GM21390 (cell line): ENCODE measurements at regions not wholly inside any gene's neighbourhood (a gene's known extent, or its start where the extent isn't known, plus 50 kb on each side); places are given as distances from the start of the nearest gene placed in this dataset.
"Not testable (repeated sequence)": the region's sequence is repeated elsewhere in the genome, so short reads cannot be mapped to it uniquely, and the experiment has no call there.

Source experiments
- ATAC-seq: cut with Tn5 transposase; IDR thresholded peaks from one replicate; pipeline ENCODE4 v1.9.1; 2021; ENCODE audit not compliant: unreplicated experiment

- ATAC-seq, result no peak
These were observed 438.9 kb downstream of the NAV3 start for GRCh38 chr12:78269620-78270019.

GRCh38 chr12:78271546-78271945, 440.9 kb downstream of the NAV3 start:
- ATAC-seq, result no peak

GRCh38 chr12:78275886-78276285, 445.2 kb downstream of the NAV3 start:
- no peak for ATAC-seq

DNA sequence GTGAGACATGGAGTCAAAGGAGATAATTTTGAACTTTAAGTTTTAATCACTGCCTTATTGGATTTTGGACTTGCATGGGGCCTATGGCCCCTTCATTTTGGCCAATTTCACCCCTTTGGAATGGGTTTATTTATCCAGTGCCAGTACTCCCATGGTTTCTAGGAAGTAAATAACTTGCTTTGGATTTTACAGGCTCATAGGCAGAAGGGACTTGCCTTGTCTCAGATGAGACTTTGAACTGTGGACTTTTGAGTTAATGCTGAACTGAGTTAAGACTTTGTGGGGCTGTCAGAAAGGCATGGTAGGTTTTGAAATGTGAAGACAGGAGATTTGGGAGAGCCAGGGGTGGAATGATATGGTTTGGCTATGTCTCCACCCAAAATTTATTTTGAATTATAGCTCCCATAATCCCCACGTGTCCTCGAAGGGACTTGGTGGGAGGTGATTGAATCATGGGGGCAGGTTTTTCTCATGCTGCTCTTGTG, 448.1 kb downstream of the NAV3 start:
- ATAC-seq, result no peak

- no peak for ATAC-seq
These were observed 448.9 kb downstream of the NAV3 start for GRCh38 chr12:78279567-78279966.

- ATAC-seq, result not testable (repeated sequence)
These were observed 450.4 kb downstream of the NAV3 start for GRCh38 chr12:78281102-78281501.

GRCh38 chr12:78284417-78284816, 453.7 kb downstream of the NAV3 start:
- no peak for ATAC-seq

GRCh38 chr12:78290606-78291345, 460.1 kb downstream of the NAV3 start:
- no peak for ATAC-seq

GRCh38 chr12:78293059-78293686, 462.5 kb downstream of the NAV3 start:
- no peak for ATAC-seq

- ATAC-seq, result not testable (repeated sequence)
These were observed 470.6 kb downstream of the NAV3 start for GRCh38 chr12:78301282-78301681.

DNA sequence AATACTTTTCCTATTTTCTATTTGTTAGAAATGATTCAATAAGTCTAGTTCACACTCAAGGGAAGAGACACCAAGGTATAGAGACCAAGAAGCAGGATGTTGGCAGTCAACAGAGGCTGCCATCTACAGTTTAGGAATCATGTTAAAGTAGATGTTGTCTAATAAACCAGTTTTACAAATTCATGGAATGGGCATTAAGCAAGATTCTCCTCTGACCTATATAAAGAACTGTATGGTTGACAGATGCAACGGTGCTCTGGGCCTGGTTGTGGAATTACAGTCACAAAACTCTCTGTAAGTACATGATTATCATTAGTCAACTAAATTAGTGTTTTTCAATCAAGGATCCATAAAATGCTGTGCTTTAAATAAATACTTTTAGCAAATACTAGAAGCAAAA, 475.1 kb downstream of the NAV3 start:
- no peak for ATAC-seq

GRCh38 chr12:78306236-78306635, 475.5 kb downstream of the NAV3 start:
- ATAC-seq, result no peak

DNA sequence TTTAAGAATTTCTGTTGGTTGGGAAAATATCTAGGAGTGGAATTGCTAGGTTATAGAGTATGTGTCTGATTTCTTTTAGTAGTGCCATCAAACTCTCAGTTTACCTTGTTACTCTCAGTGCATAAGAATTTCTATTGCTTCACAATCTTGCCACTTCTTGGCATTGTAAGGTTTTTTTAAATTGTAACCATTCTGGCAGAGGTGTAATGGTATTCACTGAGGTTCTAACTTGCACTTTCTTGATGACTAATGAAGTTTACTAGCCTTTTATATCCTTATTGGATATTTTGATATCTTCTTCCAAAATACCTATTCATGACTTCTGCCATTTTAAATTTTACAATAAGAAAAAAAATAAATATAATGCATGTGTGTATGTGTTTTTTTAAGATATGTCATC, 478.0 kb downstream of the NAV3 start:
- ATAC-seq, result no peak

DNA sequence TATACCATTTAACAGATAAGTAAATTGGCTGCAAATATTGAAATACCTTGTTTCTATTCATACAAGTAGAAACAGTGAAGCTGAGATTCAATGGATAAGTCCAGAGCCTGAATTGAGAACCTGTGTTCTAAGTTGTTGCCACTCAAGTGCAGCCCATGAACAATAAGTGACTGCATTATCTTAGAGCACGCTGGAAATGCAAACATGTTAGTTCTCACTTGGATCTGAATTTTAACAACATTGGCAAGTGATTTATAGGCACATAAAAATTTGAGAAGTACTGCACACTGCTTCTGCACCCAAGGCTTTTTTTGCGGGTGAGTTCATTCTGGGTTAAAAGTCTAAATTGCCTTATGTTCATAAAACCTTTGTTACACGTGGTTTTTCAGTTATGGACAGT, 484.3 kb downstream of the NAV3 start:
- ATAC-seq, result no peak

DNA sequence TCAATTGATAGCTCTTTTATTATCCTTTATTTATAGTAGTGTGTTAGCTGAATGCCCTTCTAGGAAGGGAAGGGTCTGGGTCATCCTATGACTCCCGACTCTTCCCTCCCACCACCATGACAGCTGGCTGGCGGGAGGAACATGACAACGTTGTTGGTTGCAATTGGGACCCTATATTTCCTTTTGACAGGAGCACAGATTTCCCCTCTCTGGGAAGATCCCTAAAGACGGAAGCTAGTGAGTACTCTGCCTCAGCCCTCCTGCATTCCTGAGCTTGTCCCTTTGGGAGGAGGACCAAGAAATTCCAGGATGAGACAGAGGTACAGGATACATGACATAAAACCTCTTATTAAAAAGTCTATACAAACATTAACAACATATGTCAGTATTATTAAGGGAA, 485.4 kb downstream of the NAV3 start:
- ATAC-seq, result no peak

GRCh38 chr12:78316631-78317468, 486.2 kb downstream of the NAV3 start:
- no peak for ATAC-seq

DNA sequence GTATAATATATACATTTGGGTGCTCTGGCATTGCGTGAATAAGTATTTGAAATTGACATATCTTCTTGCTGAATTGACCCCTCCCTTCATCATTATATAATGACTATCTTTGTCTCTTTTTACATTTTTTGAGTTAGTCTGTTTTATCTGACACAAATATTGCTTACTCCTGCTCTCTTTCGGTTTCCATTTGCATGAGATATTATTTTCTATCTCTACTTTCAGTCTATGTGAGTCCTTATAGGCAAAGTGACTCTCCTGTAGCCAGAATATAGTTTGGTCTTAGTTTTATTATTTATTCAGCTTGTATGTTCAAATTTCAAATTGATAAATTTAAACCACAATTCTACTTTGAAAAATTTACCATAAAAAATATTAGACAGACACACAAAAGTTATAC, 491.0 kb downstream of the NAV3 start:
- ATAC-seq, result no peak

- no peak for ATAC-seq
These were observed 492.5 kb downstream of the NAV3 start for GRCh38 chr12:78323226-78323625.

DNA sequence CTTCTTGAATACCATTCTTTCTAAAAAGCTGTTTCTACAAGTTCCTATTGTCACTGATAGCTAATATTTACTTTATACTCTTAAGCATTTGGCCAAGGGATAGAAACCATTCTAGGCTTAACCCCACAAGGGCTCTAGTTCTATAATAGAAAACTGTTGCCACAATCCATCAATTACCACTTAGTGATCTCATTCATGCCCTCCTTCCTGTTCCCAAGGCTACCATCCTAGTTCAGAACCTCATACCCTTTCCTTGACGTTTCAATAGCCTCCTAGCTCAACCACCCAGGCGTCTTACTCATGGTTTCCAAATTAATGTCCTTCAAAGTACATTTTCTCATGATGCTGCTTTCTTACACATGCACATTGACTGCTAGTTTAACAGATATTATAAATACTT, 493.5 kb downstream of the NAV3 start:
- no peak for ATAC-seq

- ATAC-seq, result no peak
These were observed 497.8 kb downstream of the NAV3 start for GRCh38 chr12:78328524-78328923.

DNA sequence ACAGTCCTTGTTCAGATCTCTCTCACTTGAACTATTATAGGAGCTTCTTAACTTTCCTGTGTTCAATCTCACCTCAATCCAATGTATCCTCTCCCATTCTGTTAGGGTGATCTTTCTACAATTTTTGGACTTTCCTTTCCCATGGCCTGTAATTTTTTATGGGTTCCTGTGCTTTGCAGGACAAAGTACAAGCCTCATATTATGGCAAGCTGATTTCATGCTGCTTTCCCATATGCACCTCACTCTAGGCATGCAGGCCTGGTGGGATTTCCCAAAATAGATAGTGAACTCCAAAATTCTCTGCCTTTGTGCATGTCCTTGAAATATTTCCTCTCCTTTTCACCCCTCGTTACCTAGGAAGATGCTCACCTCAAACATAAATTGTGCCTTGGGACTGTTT, 499.4 kb downstream of the NAV3 start:
- no peak for ATAC-seq

- ATAC-seq, result no peak
These were observed 500.5 kb downstream of the NAV3 start for GRCh38 chr12:78331181-78331580.
